BLaER1 (cell line): ENCODE measurements at regions not wholly inside any gene's neighbourhood (a gene's known extent, or its start where the extent isn't known, plus 50 kb on each side); places are given as distances from the start of the nearest gene placed in this dataset.

Experiments used
- H3K27ac ChIP-seq: shearing (Covaris generic); formaldehyde crosslinking; 2 replicates; pipeline ENCODE4 v1.8.1; 2022
- H3K27me3 ChIP-seq: shearing (Covaris generic); formaldehyde crosslinking; 2 replicates; pipeline ENCODE4 v1.8.1; 2022
- H3K36me3 ChIP-seq: shearing (Covaris generic); formaldehyde crosslinking; 2 replicates; pipeline ENCODE4 v1.8.1; 2022
- H3K4me1 ChIP-seq: shearing (Covaris generic); formaldehyde crosslinking; 2 replicates; pipeline ENCODE4 v1.8.1; 2022
- H3K4me2 ChIP-seq: shearing (Covaris generic); formaldehyde crosslinking; 2 replicates; pipeline ENCODE4 v1.8.1; 2022
- H3K4me3 ChIP-seq: shearing (Covaris generic); formaldehyde crosslinking; 2 replicates; pipeline ENCODE4 v1.8.1; 2022
- H3K9ac ChIP-seq: shearing (Covaris generic); formaldehyde crosslinking; 2 replicates; pipeline ENCODE4 v1.8.1; 2022
- H3K9me3 ChIP-seq: shearing (Covaris generic); formaldehyde crosslinking; 2 replicates; pipeline ENCODE4 v1.8.1; 2022
- H4K20me1 ChIP-seq: shearing (Covaris generic); formaldehyde crosslinking; 2 replicates; pipeline ENCODE4 v1.8.1; 2022
- Cebpa-rat ChIP-seq: shearing (Covaris generic); IDR thresholded peaks from 2 replicates; pipeline ENCODE4 v1.8.1; 2022

DNA sequence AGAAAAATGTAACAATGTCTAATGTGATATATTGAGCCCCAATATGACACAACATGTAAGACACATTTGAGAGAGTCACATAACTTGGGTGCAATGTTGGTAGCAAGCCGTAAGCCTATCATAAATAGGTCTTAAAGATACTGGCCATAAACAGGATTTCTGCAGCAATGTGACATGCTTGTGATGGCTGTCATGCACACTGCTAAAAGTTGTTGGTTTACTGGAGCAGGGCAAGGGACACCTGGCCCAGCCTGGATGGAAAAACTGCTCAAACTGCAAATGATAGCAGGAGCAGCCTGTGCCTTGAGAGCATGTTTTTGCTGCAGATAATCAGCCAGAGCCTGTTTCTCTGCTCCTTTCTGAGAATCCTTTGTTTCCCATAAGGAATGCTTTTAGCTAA is 136.7 kb upstream of the ZNF91 start:
- Histone ChIP-seq H3K9me3 (peaks cover 76% of the 10 kb centered on the region), H3K4me3 (no peak overlapping the region), H3K9ac (no peak overlapping the region), H4K20me1 (no peaks in the 10 kb centered on the region), H3K27ac (no peak overlapping the region), H3K36me3 (no peaks in the 10 kb centered on the region), H3K4me1 (no peaks in the 10 kb centered on the region; the same call in 1 of the 2 replicates), H3K4me2 (no peak overlapping the region), H3K27me3 (no peaks in the 10 kb centered on the region)
- TF ChIP-seq Cebpa-rat = no peak

DNA sequence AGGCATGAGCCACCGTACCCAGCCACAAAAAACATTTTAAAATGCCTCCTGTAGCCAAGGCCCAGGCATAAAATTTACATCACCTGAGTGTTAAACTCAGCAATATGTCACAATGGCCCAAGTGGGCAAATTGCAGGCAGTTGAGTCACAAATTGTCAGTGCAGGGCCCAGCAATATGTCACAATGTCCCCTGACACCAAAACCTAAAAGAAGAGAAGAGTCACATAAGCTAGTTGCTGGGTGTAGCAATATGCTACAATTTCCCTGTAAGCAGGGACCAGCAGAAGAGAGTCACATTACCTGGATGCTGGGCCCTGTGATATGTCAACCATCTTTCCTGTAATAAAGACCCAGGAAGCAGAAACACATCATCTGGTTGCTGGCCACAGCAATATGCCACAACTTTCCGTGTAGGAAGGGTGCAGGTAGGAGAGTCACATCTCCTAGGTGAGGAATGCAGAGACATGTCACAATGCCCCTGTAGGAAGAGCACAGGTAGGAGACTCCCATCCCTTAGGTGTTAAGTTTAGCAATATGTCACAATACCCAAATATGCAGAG is 136.0 kb upstream of the ZNF91 start:
- Histone ChIP-seq H3K36me3 (no peaks in the 10 kb centered on the region), H3K27me3 (no peaks in the 10 kb centered on the region), H3K4me2 (no peak overlapping the region), H4K20me1 (no peaks in the 10 kb centered on the region), H3K4me3 (no peak overlapping the region), H3K27ac (no peak overlapping the region), H3K9me3 (peaks cover 79% of the 10 kb centered on the region), H3K4me1 (no peaks in the 10 kb centered on the region; the same call in 1 of the 2 replicates), H3K9ac (no peak overlapping the region)
- TF ChIP-seq Cebpa-rat = no peak

DNA sequence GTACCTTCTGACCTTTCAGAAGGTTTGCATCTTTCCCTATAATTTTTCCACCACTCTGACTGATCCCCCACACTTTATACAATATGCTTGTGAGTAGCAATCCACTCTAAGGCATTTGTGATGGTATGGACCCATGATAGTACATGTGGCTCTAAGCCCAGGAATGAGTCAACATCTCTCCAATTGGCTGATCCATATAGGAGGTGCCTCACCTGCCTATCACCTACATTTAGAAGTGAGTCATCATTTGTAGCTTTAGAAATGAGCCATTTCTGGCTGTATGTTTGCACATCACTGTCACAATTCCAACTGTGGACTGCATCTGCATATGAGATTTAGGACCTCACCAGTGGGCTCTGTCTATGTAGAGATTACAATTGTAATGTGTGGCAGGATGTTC is 133.1 kb upstream of the ZNF91 start:
- Histone ChIP-seq H3K4me2 (no peak overlapping the region), H3K27me3 (no peaks in the 10 kb centered on the region), H3K9me3 (peaks cover 61% of the 10 kb centered on the region), H3K9ac (no peak overlapping the region), H3K27ac (no peak overlapping the region), H4K20me1 (no peaks in the 10 kb centered on the region), H3K36me3 (no peaks in the 10 kb centered on the region), H3K4me1 (no peaks in the 10 kb centered on the region; the same call in 1 of the 2 replicates), H3K4me3 (no peak overlapping the region)
- TF ChIP-seq Cebpa-rat = no peak

DNA sequence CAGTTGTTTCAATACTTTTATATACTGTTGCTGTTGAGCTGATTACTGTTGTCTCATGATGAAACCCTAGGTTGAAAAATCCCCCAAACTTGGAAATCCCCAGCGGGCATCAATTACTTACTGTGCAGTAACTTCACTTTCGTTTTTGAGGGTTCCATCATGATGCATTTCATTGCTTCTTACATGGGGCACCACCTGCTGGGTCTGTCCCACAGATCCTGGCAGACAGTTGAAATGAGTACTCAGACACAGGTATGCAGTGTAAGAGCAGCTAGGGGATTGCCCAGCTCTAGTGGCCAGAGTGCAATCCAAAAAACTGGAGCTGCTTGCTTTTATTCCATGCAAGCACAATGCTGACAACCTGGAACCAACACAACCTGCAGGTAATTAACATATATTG is 132.5 kb upstream of the ZNF91 start:
- Histone ChIP-seq H3K27ac (no peak overlapping the region), H3K4me2 (no peak overlapping the region), H3K9ac (no peak overlapping the region), H3K4me1 (no peaks in the 10 kb centered on the region; the same call in 1 of the 2 replicates), H3K9me3 (peaks cover 59% of the 10 kb centered on the region), H3K4me3 (no peak overlapping the region), H3K27me3 (no peaks in the 10 kb centered on the region), H4K20me1 (no peaks in the 10 kb centered on the region), H3K36me3 (no peaks in the 10 kb centered on the region)
- no peak for TF ChIP-seq Cebpa-rat

DNA sequence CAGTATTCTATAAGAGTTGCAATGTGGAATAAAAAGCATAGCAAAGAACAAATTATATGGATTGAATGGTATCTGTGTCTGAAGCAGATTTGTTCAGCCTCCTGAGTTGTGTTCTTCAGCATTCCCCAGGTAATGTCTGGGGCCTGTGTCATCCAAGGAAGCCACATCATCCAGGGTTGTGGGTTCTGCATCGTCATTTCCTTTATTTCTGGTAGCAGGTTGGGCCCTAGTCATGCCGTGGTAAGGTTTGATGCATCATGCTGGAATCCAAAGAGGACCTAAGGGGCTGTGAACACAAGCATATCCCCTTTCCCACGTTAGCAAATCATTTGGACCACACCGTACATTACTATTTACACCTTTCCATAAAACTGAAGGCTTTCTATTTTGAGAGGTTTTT is 131.0 kb upstream of the ZNF91 start:
- H4K20me1 ChIP-seq = no peaks in the 10 kb centered on the region
- no peak overlapping the region for H3K9ac ChIP-seq
- H3K4me2 ChIP-seq = no peak overlapping the region
- H3K4me3 ChIP-seq = no peak overlapping the region
- H3K27me3 ChIP-seq = no peaks in the 10 kb centered on the region
- TF ChIP-seq Cebpa-rat = no peak
- no peaks in the 10 kb centered on the region for H3K4me1 ChIP-seq
- no peaks in the 10 kb centered on the region for H3K36me3 ChIP-seq
- H3K9me3 ChIP-seq = peaks cover 50% of the 10 kb centered on the region
- H3K27ac ChIP-seq = no peak overlapping the region

DNA sequence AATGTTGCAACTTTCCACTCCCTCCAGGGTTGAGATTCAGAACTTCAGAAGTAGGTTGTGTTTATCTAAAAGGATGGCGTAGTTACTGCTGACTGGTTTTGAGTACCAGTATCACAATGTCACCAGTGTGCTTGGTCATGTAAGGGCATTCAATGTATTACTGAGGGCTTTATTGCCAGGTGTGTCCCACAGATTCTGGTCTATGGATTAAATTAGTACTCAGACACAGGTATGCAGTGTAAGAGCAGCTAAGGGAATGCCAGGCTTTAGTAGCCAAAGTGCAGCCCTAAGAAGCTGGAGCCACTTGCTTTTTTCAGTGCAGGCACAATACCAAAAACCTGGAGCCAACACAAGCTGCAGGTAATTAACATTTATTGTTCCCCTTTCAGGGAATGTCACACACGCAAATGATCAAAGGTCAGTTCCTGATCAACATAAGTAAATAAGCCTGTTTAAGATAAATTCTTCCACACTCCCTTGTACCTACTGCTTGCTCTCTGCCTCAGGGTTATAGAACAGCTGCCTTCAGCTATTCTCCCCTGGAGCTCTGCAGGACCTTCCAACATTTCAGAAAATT is 130.1 kb upstream of the ZNF91 start:
- no peaks in the 10 kb centered on the region for H3K4me1 ChIP-seq
- H3K9me3 ChIP-seq = peaks cover 47% of the 10 kb centered on the region
- no peaks in the 10 kb centered on the region for H3K36me3 ChIP-seq
- H4K20me1 ChIP-seq = no peaks in the 10 kb centered on the region
- H3K27ac ChIP-seq = no peak overlapping the region
- no peak overlapping the region for H3K4me2 ChIP-seq
- TF ChIP-seq Cebpa-rat = no peak
- no peaks in the 10 kb centered on the region for H3K27me3 ChIP-seq
- H3K4me3 ChIP-seq = no peak overlapping the region
- no peak overlapping the region for H3K9ac ChIP-seq

DNA sequence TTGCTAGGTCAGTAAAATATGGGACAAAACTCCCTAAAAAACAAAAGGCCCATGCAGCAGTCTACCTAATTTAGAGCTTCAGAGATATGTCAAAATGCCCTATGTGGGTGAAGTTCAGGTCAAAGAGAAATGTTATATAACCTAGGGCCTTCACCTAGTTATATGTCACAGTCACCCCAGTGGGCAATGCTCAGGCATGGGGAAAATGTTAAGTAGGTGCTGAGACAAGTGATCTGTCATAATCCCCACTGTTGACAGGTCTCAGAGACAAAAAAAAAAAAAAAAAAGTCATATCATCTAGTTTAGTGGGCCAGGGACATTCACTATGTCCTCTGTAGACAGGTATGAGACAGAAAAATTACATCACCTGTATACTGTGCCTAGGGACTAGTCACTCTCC is 128.6 kb upstream of the ZNF91 start:
- H3K36me3 ChIP-seq = no peaks in the 10 kb centered on the region

DNA sequence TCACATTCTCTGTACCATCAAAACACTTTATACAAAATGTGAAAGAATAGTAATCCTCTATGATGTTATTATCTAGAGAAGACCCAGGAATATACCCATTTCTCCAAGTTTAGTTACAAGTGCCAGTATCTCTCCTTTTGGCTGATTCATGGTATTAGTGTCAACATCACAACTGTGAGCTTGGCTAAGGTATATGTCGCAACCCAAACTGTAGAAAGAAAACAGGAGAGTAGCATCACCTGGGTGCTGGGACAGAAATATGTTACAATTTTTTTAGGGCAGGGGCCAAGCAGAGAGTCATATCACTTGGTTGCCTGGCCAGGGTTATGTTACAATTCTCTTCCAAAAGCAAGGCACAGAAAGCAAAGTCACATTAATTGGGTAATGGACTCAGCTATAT is 127.2 kb upstream of the ZNF91 start:
- H4K20me1 ChIP-seq = no peaks in the 10 kb centered on the region
- H3K27me3 ChIP-seq = no peaks in the 10 kb centered on the region
- H3K27ac ChIP-seq = no peak overlapping the region
- H3K9me3 ChIP-seq = peaks cover 18% of the 10 kb centered on the region
- no peaks in the 10 kb centered on the region for H3K4me1 ChIP-seq
- no peak overlapping the region for H3K4me2 ChIP-seq
- H3K9ac ChIP-seq = no peak overlapping the region
- TF ChIP-seq Cebpa-rat = 0 out of 2 replicates have a peak, but pooled peaks have one; percentile 15
- no peak overlapping the region for H3K4me3 ChIP-seq
- no peaks in the 10 kb centered on the region for H3K36me3 ChIP-seq

More for the DNA sequence above, 128.6 kb upstream of the ZNF91 start:
- no peaks in the 10 kb centered on the region for H4K20me1 ChIP-seq
- no peak overlapping the region for H3K27ac ChIP-seq
- no peak overlapping the region for H3K9ac ChIP-seq
- peaks cover 32% of the 10 kb centered on the region for H3K9me3 ChIP-seq
- no peak overlapping the region for H3K4me3 ChIP-seq
- H3K27me3 ChIP-seq = no peaks in the 10 kb centered on the region
- no peak for TF ChIP-seq Cebpa-rat
- H3K4me1 ChIP-seq = no peaks in the 10 kb centered on the region
- H3K4me2 ChIP-seq = no peak overlapping the region

DNA sequence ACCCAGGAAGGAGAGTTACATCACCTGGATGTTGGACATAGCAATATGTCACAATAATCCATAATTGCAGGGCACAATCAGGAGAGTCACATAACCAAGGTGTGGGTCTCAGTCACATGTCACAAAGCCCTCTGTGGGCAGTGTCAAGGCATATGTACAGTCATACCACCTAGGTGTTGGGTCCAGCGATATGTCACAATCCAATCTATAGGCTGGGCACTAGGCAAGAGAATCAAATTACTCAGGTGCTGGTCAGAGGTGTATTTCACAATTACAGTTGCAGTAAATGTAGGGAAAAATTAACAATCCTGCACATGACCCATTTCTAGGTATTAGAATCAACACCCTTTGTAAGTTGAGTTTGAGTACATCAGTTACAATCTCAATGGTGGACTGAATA is 126.2 kb upstream of the ZNF91 start:
- H3K4me3 ChIP-seq = no peak overlapping the region
- H3K9me3 ChIP-seq = peaks cover 11% of the 10 kb centered on the region
- no peaks in the 10 kb centered on the region for H3K36me3 ChIP-seq
- no peaks in the 10 kb centered on the region for H3K4me1 ChIP-seq
- H4K20me1 ChIP-seq = no peaks in the 10 kb centered on the region
- H3K27me3 ChIP-seq = no peaks in the 10 kb centered on the region
- no peak overlapping the region for H3K27ac ChIP-seq
- no peak overlapping the region for H3K4me2 ChIP-seq
- no peak for TF ChIP-seq Cebpa-rat
- no peak overlapping the region for H3K9ac ChIP-seq

DNA sequence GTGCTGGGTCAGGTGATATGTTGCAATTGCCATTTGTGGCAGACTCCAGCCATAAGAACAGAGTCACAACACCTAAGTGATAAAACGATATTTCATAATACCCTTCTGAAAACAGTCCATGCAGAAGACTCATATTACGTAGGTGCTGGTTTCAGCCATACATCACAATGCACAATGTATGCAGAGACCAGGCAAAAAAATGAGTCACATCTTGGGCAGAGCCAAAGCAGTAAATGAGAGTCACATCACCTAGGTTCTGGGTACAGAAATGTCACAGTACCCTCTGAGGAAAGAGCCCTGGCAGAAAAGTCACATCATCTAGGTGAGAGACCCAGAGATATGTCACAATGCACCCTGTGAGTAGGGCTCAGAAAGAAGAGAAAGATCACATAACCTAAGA is 125.2 kb upstream of the ZNF91 start:
- peaks cover 17% of the 10 kb centered on the region for H3K9me3 ChIP-seq
- no peak overlapping the region for H3K9ac ChIP-seq
- TF ChIP-seq Cebpa-rat = no peak
- H3K27ac ChIP-seq = no peak overlapping the region
- H3K36me3 ChIP-seq = no peaks in the 10 kb centered on the region
- H3K27me3 ChIP-seq = no peaks in the 10 kb centered on the region
- no peak overlapping the region for H3K4me2 ChIP-seq
- no peak overlapping the region for H3K4me3 ChIP-seq
- peaks cover 9% of the 10 kb centered on the region for H3K4me1 ChIP-seq
- no peaks in the 10 kb centered on the region for H4K20me1 ChIP-seq

DNA sequence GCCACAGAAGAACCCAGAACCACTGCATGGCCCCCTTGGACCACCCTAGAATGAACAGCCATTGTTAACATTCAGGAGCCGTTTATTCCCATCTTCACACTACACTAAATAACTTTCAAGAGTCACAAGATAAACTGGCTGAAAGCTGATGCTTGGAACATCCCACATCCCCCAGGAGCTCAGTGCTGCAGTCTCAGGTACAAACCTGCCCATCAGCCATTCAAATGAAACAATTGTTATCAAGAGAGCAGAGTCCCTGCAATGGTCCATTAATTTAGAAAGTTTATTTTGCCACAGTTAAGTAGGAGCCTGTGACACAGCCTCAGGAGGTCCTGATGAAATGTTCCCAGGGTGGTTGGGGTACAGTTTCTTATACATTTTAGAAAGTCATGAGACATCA is 123.8 kb upstream of the ZNF91 start:
- Histone ChIP-seq H3K27me3 (no peaks in the 10 kb centered on the region), H3K4me1 (peaks cover 23% of the 10 kb centered on the region), H4K20me1 (no peaks in the 10 kb centered on the region), H3K27ac (no peak overlapping the region), H3K9ac (no peak overlapping the region), H3K4me2 (no peak overlapping the region), H3K9me3 (peaks cover 12% of the 10 kb centered on the region), H3K36me3 (no peaks in the 10 kb centered on the region), H3K4me3 (no peak overlapping the region)
- TF ChIP-seq Cebpa-rat = no peak
